ENCODE measurements at regions not wholly inside any gene's neighbourhood (a gene's known extent, or its start where the extent isn't known, plus 50 kb on each side); places are given as distances from the start of the nearest gene placed in this dataset.

DNA sequence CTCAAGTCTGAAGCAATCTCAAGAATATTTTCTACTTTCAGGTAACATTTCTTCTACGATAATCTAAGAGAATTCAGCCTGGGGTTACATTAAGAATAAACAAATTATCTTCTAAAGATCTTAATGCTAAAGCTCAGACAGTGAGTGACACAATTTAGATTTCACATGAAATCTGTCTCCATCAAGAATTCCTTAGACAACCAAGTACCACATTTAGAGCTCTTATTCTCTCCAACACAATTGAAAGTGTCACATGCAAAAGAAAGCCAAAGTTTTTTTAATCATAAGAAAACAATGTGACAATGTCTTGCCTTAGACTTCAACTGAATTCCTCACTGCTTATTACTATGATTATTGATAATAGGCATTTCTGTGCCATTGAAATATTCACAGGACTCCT lies 60.7 kb upstream of the FAT3 start:
- ChIA-PET POLR2A (no interaction called here), CTCF (interaction anchor here (1.0 kb wide), 1 partner anchor 176 kb away, joined by 3 read pairs; no protein-coding TSS in a partner anchor)
- Histone ChIP-seq H3K4me1 (ENCODE audit: control insufficient read depth, insufficient read depth, low read length) (no peaks in the 10 kb centered on the region), H3K4me3 (ENCODE audit: low read depth, low read length) (no peak overlapping the region), H3K9me3 (ENCODE audit: control insufficient read depth, insufficient read depth, low read depth, low read length) (no peaks in the 10 kb centered on the region), H3K27ac (ENCODE audit: extremely low read depth, low read depth, low read length) (no peak overlapping the region), H3K36me3 (ENCODE audit: control insufficient read depth in 2 of 2, insufficient read depth in 1 of 2, low read length in 2 of 2) (no peaks in the 10 kb centered on the region)
- TF ChIP-seq RBAK (tag by site-specific recombination; IDR thresholded peaks at IDR 0.05), result no peak
- TF ChIP-seq, protein P1, sequence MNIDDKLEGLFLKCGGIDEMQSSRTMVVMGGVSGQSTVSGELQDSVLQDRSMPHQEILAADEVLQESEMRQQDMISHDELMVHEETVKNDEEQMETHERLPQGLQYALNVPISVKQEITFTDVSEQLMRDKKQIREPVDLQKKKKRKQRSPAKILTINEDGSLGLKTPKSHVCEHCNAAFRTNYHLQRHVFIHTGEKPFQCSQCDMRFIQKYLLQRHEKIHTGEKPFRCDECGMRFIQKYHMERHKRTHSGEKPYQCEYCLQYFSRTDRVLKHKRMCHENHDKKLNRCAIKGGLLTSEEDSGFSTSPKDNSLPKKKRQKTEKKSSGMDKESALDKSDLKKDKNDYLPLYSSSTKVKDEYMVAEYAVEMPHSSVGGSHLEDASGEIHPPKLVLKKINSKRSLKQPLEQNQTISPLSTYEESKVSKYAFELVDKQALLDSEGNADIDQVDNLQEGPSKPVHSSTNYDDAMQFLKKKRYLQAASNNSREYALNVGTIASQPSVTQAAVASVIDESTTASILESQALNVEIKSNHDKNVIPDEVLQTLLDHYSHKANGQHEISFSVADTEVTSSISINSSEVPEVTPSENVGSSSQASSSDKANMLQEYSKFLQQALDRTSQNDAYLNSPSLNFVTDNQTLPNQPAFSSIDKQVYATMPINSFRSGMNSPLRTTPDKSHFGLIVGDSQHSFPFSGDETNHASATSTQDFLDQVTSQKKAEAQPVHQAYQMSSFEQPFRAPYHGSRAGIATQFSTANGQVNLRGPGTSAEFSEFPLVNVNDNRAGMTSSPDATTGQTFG (tag by site-specific recombination; IDR thresholded peaks at IDR 0.05; ENCODE audit: borderline replicate concordance), result no peak
- TF ChIP-seq ZFP69B (tag by site-specific recombination; IDR thresholded peaks at IDR 0.05), result no peak
- TF ChIP-seq MZF1 (tag by site-specific recombination; IDR thresholded peaks at IDR 0.05; ENCODE audit: borderline replicate concordance), result no peak

GRCh38 chr11:92162776-92163175 lies 61.8 kb upstream of the FAT3 start:
- H3K27ac ChIP-seq (ENCODE audit: extremely low read depth, low read depth, low read length), result no peak overlapping the region
- H3K36me3 ChIP-seq (ENCODE audit: control insufficient read depth in 2 of 2, insufficient read depth in 1 of 2, low read length in 2 of 2), result no peaks in the 10 kb centered on the region
- TF ChIP-seq ZNF324 (tag by site-specific recombination; IDR thresholded peaks at IDR 0.05) (no peak), ZNF670 (tag by site-specific recombination; IDR thresholded peaks at IDR 0.05; ENCODE audit: low read depth) (no peak), ZNF777 (tag by site-specific recombination; IDR thresholded peaks at IDR 0.05; ENCODE audit: borderline replicate concordance) (no peak), ZNF239 (tag by site-specific recombination; IDR thresholded peaks at IDR 0.05) (no peak), ZFP37 (tag by site-specific recombination; IDR thresholded peaks at IDR 0.05) (no peak), ZNF132 (tag by site-specific recombination; IDR thresholded peaks at IDR 0.05; ENCODE audit: borderline replicate concordance) (no peak), ZNF747 (tag by site-specific recombination; IDR thresholded peaks at IDR 0.05) (no peak), MYNN (tag by site-specific recombination; IDR thresholded peaks at IDR 0.05; ENCODE audit: borderline replicate concordance) (no peak)
- TF ChIP-seq, protein P2, sequence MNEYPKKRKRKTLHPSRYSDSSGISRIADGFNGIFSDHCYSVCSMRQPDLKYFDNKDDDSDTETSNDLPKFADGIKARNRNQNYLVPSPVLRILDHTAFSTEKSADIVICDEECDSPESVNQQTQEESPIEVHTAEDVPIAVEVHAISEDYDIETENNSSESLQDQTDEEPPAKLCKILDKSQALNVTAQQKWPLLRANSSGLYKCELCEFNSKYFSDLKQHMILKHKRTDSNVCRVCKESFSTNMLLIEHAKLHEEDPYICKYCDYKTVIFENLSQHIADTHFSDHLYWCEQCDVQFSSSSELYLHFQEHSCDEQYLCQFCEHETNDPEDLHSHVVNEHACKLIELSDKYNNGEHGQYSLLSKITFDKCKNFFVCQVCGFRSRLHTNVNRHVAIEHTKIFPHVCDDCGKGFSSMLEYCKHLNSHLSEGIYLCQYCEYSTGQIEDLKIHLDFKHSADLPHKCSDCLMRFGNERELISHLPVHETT (tag by site-specific recombination; IDR thresholded peaks at IDR 0.05), result no peak
- ChIA-PET POLR2A (no interaction called here), CTCF (interaction anchor here (0.7 kb wide), 1 partner anchor 52 kb away, joined by 3 read pairs; no protein-coding TSS in a partner anchor)
- H3K4me3 ChIP-seq (ENCODE audit: low read depth, low read length), result no peak overlapping the region
- H3K4me1 ChIP-seq (ENCODE audit: control insufficient read depth, insufficient read depth, low read length), result no peaks in the 10 kb centered on the region
- H3K9me3 ChIP-seq (ENCODE audit: control insufficient read depth, insufficient read depth, low read depth, low read length), result no peaks in the 10 kb centered on the region

GRCh38 chr11:92159931-92160330 lies 64.7 kb upstream of the FAT3 start:
- Histone ChIP-seq H3K4me1 (ENCODE audit: control insufficient read depth, insufficient read depth, low read length) (no peaks in the 10 kb centered on the region), H3K27ac (ENCODE audit: extremely low read depth, low read depth, low read length) (no peak overlapping the region), H3K4me3 (ENCODE audit: low read depth, low read length) (no peak overlapping the region), H3K9me3 (ENCODE audit: control insufficient read depth, insufficient read depth, low read depth, low read length) (no peaks in the 10 kb centered on the region), H3K36me3 (ENCODE audit: control insufficient read depth in 2 of 2, insufficient read depth in 1 of 2, low read length in 2 of 2) (no peaks in the 10 kb centered on the region)
- POLR2A ChIA-PET, result no interaction called here
- CTCF ChIA-PET, result interaction anchor here (0.6 kb wide), 1 partner anchor 484 kb away, joined by 3 read pairs; no protein-coding TSS in a partner anchor
- TF ChIP-seq KLF10 (tag by site-specific recombination; IDR thresholded peaks at IDR 0.05) (no peak), KLF9 (tag by site-specific recombination; IDR thresholded peaks at IDR 0.05; ENCODE audit: low read depth) (no peak), ZNF544 (tag by site-specific recombination; IDR thresholded peaks at IDR 0.05) (no peak), ZNF169 (tag by site-specific recombination; IDR thresholded peaks at IDR 0.05) (no peak), ZSCAN18 (tag by site-specific recombination; IDR thresholded peaks at IDR 0.05) (no peak), ZNF18 (tag by site-specific recombination; IDR thresholded peaks at IDR 0.05) (no peak), ZNF473 (tag by site-specific recombination; IDR thresholded peaks at IDR 0.05) (no peak)
- TF ChIP-seq, protein P3, sequence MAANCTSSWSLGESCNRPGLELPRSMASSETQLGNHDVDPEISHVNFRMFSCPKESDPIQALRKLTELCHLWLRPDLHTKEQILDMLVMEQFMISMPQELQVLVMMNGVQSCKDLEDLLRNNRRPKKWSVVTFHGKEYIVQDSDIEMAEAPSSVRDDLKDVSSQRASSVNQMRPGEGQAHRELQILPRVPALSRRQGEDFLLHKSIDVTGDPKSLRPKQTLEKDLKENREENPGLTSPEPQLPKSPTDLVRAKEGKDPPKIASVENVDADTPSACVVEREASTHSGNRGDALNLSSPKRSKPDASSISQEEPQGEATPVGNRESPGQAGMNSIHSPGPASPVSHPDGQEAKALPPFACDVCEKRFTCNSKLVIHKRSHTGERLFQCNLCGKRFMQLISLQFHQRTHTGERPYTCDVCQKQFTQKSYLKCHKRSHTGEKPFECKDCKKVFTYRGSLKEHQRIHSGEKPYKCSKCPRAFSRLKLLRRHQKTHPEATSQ (tag by site-specific recombination; IDR thresholded peaks at IDR 0.05), result no peak
- TF ChIP-seq, protein P4, sequence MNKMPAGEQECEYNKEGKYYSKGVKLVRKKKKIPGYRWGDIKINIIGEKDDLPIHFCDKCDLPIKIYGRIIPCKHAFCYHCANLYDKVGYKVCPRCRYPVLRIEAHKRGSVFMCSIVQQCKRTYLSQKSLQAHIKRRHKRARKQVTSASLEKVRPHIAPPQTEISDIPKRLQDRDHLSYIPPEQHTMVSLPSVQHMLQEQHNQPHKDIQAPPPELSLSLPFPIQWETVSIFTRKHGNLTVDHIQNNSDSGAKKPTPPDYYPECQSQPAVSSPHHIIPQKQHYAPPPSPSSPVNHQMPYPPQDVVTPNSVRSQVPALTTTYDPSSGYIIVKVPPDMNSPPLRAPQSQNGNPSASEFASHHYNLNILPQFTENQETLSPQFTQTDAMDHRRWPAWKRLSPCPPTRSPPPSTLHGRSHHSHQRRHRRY (tag by site-specific recombination; IDR thresholded peaks at IDR 0.05), result no peak
